Stomach (tissue), 8 donors: ENCODE measurements at regions not wholly inside any gene's neighbourhood (a gene's known extent, or its start where the extent isn't known, plus 50 kb on each side); places are given as distances from the start of the nearest gene placed in this dataset.

Experiments used
- DNase-seq, 2 donors: peaks; one replicate each; pipeline versions ENCODE4 v3.0.0 to v3.0.0-alpha.2; 2013 to 2019
- H3K27ac ChIP-seq, 5 donors: fragments of 200-600 bp in 4 of 5; sonication (generic) in 4 of 5; one replicate each; pipeline ENCODE4 v1.5.1; 2013 to 2019; ENCODE audit warnings: mild to moderate bottlenecking in 1 of 5, moderate library complexity in 1 of 5
- H3K27me3 ChIP-seq, 3 donors: fragments of 200-600 bp; sonication (generic); one replicate each; pipeline ENCODE4 v1.5.1; 2017 to 2019; ENCODE audit warnings: mixed run types in 1 of 3
- H3K36me3 ChIP-seq, 4 donors: fragments of 200-600 bp; sonication (generic); 1 replicate in 3 of 4; 2 replicates in 1 of 4; pipeline ENCODE4 v1.5.1; 2016 to 2019
- H3K4me1 ChIP-seq, 4 donors: fragments of 200-600 bp; sonication (generic); one replicate each; pipeline ENCODE4 v1.5.1; 2016 to 2019
- H3K4me3 ChIP-seq, 4 donors: fragments of 200-600 bp; sonication (generic) in 3 of 4; one replicate each; pipeline ENCODE4 v1.5.1; 2016 to 2019; ENCODE audit warnings: mild to moderate bottlenecking in 1 of 4
- H3K9me3 ChIP-seq, 4 donors: fragments of 200-600 bp; sonication (generic); one replicate each; pipeline ENCODE4 v1.5.1; 2016 to 2019
- CTCF ChIP-seq, 7 experiments: fragments of 450-650 bp in 4 of 7; fragments of 200-600 bp in 3 of 7; sonication (generic) in 3 of 7; IDR thresholded peaks; one replicate each; pipeline ENCODE4 v1.5.1; 2016 to 2019; ENCODE audit warnings: antibody characterized with exemption in 7 of 7, control low read depth in 2 of 7, mild to moderate bottlenecking in 1 of 7
- EP300 ChIP-seq: sonication (generic); formaldehyde crosslinking; IDR thresholded peaks from one replicate; pipeline ENCODE4 v1.6.1; 2017; ENCODE audit warnings: antibody characterized with exemption
- POLR2A ChIP-seq, 4 donors: fragments of 450-650 bp; IDR thresholded peaks; one replicate each; pipeline ENCODE4 v1.6.1; 2016; ENCODE audit warnings: antibody characterized with exemption in 4 of 4, control low read depth in 2 of 4, mild to moderate bottlenecking in 1 of 4, moderate library complexity in 1 of 4
- POLR2AphosphoS5 ChIP-seq, 3 donors: sonication (generic); formaldehyde crosslinking; IDR thresholded peaks; one replicate each; pipeline ENCODE4 v1.6.1; 2016; ENCODE audit warnings: antibody characterized with exemption in 3 of 3
- WGBS, 5 donors: extraction: QIAGEN DNeasy Blood & Tissue Kit in 3 of 5; methylation state at CpG; one replicate each; pipeline versions ENCODE4 v1.1.5 to v1.1.7; 2013 to 2018; 5-methylcytosine and 5-hydroxymethylcytosine counted together
- intact Hi-C: fragments of 100-400 bp; cut with DNase I; formaldehyde crosslinking; loops from one replicate; pipeline ENCODE4 v1.15.1; 2023; ENCODE audit warnings: low total_unique reads
- donor health status: healthy with polysubstance abuse.
- donor health status: Bipolar disorder and iron deficiency.
- donor health status: healthy.

GRCh38 chr10:3866332-3866731 lies 81.3 kb upstream of the KLF6 start:
- intact Hi-C loops: no loop called here
- no peaks in the 10 kb centered on the region for H3K9me3 ChIP-seq
- DNase-seq: no peak
- TF ChIP-seq POLR2A (IDR thresholded peaks at IDR 0.05) (no peak), CTCF (IDR thresholded peaks at IDR 0.05) (no peak), POLR2AphosphoS5 (IDR thresholded peaks at IDR 0.05) (no peak), EP300 (no peak)
- H3K36me3 ChIP-seq: no peaks in the 10 kb centered on the region
- no peak overlapping the region for H3K4me3 ChIP-seq
- H3K4me1 ChIP-seq: peaks cover 0 to 4% (median 3%) of the 10 kb centered on the region in 4 donors
- no peak overlapping the region for H3K27ac ChIP-seq
- 64 to 75% (median 72%) methylated on average over 3 of the region's 3 CpGs for WGBS, 5 donors
- H3K27me3 ChIP-seq: no peaks in the 10 kb centered on the region

- no peak overlapping the region for H3K4me3 ChIP-seq
- DNase-seq: no peak
- no peak overlapping the region for H3K27ac ChIP-seq
- no peaks in the 10 kb centered on the region for H3K27me3 ChIP-seq
- intact Hi-C loops: no loop called here
- TF ChIP-seq EP300: no peak
- TF ChIP-seq POLR2A (IDR thresholded peaks at IDR 0.05): no peak
- TF ChIP-seq POLR2AphosphoS5 (IDR thresholded peaks at IDR 0.05): no peak
- TF ChIP-seq CTCF (IDR thresholded peaks at IDR 0.05): no peak
- no peaks in the 10 kb centered on the region for H3K36me3 ChIP-seq
- WGBS, 5 donors: 76 to 87% (median 79%) methylated on average over 3 of the region's 3 CpGs
- H3K9me3 ChIP-seq: no peaks in the 10 kb centered on the region
- peaks cover 0 to 11% (median 8%) of the 10 kb centered on the region in 4 donors for H3K4me1 ChIP-seq
These were observed 80.6 kb upstream of the KLF6 start for GRCh38 chr10:3865565-3865964.

- H3K4me1 ChIP-seq: peaks cover 0 to 13% (median 8%) of the 10 kb centered on the region in 4 donors
- WGBS, 5 donors: 92 to 95% (median 94%) methylated on average over 15 of the region's 15 CpGs
- no peaks in the 10 kb centered on the region for H3K27me3 ChIP-seq
- intact Hi-C loops: no loop called here
- TF ChIP-seq EP300: no peak
- no peak for TF ChIP-seq CTCF (IDR thresholded peaks at IDR 0.05)
- TF ChIP-seq POLR2AphosphoS5 (IDR thresholded peaks at IDR 0.05): no peak
- TF ChIP-seq POLR2A (IDR thresholded peaks at IDR 0.05): no peak
- H3K9me3 ChIP-seq: no peaks in the 10 kb centered on the region
- H3K4me3 ChIP-seq: no peak overlapping the region
- peak overlapping the region in 3 of 5 donors; percentile 54 to 62 (median 55) for H3K27ac ChIP-seq
- no peaks in the 10 kb centered on the region for H3K36me3 ChIP-seq
- DNase-seq: peak in 1 of 2 donors; percentile 53
These were observed 76.8 kb upstream of the KLF6 start for GRCh38 chr10:3861795-3862194.

GRCh38 chr10:3858051-3858845 lies 73.2 kb upstream of the KLF6 start:
- intact Hi-C loops: no loop called here
- no peak overlapping the region for H3K4me3 ChIP-seq
- no peak for TF ChIP-seq EP300
- TF ChIP-seq POLR2AphosphoS5 (IDR thresholded peaks at IDR 0.05): no peak
- no peak for TF ChIP-seq CTCF (IDR thresholded peaks at IDR 0.05)
- TF ChIP-seq POLR2A (IDR thresholded peaks at IDR 0.05): no peak
- peaks cover 10 to 27% (median 18%) of the 10 kb centered on the region in 4 donors for H3K4me1 ChIP-seq
- DNase-seq: no peak
- H3K27ac ChIP-seq: no peak overlapping the region
- H3K27me3 ChIP-seq: no peaks in the 10 kb centered on the region
- 78 to 89% (median 88%) methylated on average over 12 of the region's 12 CpGs for WGBS, 5 donors
- H3K9me3 ChIP-seq: no peaks in the 10 kb centered on the region
- no peaks in the 10 kb centered on the region for H3K36me3 ChIP-seq
